Osteoblast (primary cell): ENCODE measurements at regions not wholly inside any gene's neighbourhood (a gene's known extent, or its start where the extent isn't known, plus 50 kb on each side); places are given as distances from the start of the nearest gene placed in this dataset.

ENCODE experiments used
- DNase-seq: peaks from one replicate; pipeline ENCODE4 v3.0.0; 2011; ENCODE audit warnings: low spot score, mixed read lengths; ENCODE audit not compliant: insufficient read length; ENCODE audit errors: missing footprints
- H2AFZ ChIP-seq: 2 replicates; pipeline ENCODE4 v1.6.0; 2011; ENCODE audit warnings: mild to moderate bottlenecking, low read length
- H3K27ac ChIP-seq: 2 replicates; pipeline ENCODE4 v1.5.1; 2011; ENCODE audit warnings: mild to moderate bottlenecking, low read depth, low read length, moderate library complexity
- H3K27me3 ChIP-seq: 2 replicates; pipeline ENCODE4 v1.6.0; 2012; ENCODE audit warnings: mild to moderate bottlenecking, control low read depth, inconsistent platforms, low read length, moderate library complexity; ENCODE audit not compliant: insufficient read depth
- H3K36me3 ChIP-seq: 2 replicates; pipeline ENCODE4 v1.5.1; 2011; ENCODE audit warnings: mild to moderate bottlenecking, low read length, control low read depth, moderate library complexity; ENCODE audit not compliant: insufficient read depth
- H3K4me1 ChIP-seq: 2 replicates; pipeline ENCODE4 v1.5.1; 2011; ENCODE audit warnings: mild to moderate bottlenecking, low read length, control low read depth, moderate library complexity; ENCODE audit not compliant: insufficient read depth
- H3K4me2 ChIP-seq: 2 replicates; pipeline ENCODE4 v1.6.0; 2011; ENCODE audit warnings: mild to moderate bottlenecking, low read length; ENCODE audit not compliant: insufficient read depth
- H3K4me3 ChIP-seq: fragments of 200-600 bp; sonication (generic); 3 replicates; pipeline ENCODE4 v1.5.1; 2012; ENCODE audit warnings: mild to moderate bottlenecking, low read length, inconsistent platforms; ENCODE audit not compliant: insufficient read depth
- H3K79me2 ChIP-seq: 2 replicates; pipeline ENCODE4 v1.6.0; 2012; ENCODE audit warnings: mild to moderate bottlenecking, low read length, control low read depth, inconsistent platforms; ENCODE audit not compliant: insufficient read depth
- H3K9me3 ChIP-seq: 2 replicates; pipeline ENCODE4 v1.5.1; 2011; ENCODE audit warnings: low read depth, low read length, control low read depth
- H4K20me1 ChIP-seq: 2 replicates; pipeline ENCODE4 v1.6.0; 2012; ENCODE audit warnings: mild to moderate bottlenecking, low read length, control low read depth; ENCODE audit not compliant: insufficient read depth
- TF ChIP-seq, protein P1 (sequence below): IDR thresholded peaks from 2 replicates; pipeline ENCODE4 v1.5.1; 2011; ENCODE audit warnings: mild to moderate bottlenecking, low read depth, low read length, moderate library complexity; ENCODE audit errors: extremely low read depth

DNA sequence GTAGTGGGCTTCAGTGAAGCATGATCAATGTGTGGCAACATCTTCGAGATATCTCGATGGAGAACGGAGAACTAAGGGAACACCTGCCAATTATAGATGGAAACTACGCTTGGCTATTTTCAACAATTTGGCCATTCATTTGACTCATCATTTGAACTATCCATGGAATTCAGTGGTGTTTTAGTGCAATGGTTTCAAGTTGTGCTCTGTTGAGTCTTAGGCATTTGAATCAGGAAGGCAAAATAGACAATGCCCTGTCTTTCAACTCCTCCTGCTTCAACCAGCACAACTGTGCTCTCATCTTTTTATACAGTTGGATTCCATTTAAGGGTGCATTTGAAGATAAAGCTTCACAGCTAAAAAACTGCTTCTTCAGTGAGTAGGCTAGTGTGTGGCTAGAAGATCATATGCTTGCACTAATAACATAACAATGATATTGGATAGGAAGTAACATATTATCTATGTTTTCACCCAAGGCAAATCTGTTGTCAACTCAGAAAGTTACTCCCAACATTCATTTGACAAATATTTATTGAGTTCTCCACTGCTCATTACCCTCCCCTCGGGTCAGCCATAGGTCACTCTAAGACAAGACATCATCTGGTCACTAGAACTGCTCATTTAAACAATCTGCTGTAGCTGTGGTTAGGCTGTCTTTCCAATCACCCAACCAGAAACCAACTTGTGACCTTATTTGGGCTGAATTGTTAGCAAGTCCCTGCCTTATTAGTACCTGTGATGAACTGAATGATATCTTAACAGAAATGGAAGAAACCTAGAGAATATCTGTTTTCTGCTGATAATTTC, 314.1 kb upstream of the SP4 start:
- H3K27ac ChIP-seq = no peak overlapping the region
- no peak overlapping the region for H2AFZ ChIP-seq
- H3K4me1 ChIP-seq = no peaks in the 10 kb centered on the region
- no peaks in the 10 kb centered on the region for H3K27me3 ChIP-seq
- H3K4me3 ChIP-seq = no peak overlapping the region
- DNase-seq = no peak
- H3K79me2 ChIP-seq = no peaks in the 10 kb centered on the region
- H3K9me3 ChIP-seq = no peaks in the 10 kb centered on the region
- H3K4me2 ChIP-seq = no peak overlapping the region
- no peaks in the 10 kb centered on the region for H4K20me1 ChIP-seq
- no peaks in the 10 kb centered on the region for H3K36me3 ChIP-seq
- TF ChIP-seq, protein P1, sequence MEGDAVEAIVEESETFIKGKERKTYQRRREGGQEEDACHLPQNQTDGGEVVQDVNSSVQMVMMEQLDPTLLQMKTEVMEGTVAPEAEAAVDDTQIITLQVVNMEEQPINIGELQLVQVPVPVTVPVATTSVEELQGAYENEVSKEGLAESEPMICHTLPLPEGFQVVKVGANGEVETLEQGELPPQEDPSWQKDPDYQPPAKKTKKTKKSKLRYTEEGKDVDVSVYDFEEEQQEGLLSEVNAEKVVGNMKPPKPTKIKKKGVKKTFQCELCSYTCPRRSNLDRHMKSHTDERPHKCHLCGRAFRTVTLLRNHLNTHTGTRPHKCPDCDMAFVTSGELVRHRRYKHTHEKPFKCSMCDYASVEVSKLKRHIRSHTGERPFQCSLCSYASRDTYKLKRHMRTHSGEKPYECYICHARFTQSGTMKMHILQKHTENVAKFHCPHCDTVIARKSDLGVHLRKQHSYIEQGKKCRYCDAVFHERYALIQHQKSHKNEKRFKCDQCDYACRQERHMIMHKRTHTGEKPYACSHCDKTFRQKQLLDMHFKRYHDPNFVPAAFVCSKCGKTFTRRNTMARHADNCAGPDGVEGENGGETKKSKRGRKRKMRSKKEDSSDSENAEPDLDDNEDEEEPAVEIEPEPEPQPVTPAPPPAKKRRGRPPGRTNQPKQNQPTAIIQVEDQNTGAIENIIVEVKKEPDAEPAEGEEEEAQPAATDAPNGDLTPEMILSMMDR = no peak

DNA sequence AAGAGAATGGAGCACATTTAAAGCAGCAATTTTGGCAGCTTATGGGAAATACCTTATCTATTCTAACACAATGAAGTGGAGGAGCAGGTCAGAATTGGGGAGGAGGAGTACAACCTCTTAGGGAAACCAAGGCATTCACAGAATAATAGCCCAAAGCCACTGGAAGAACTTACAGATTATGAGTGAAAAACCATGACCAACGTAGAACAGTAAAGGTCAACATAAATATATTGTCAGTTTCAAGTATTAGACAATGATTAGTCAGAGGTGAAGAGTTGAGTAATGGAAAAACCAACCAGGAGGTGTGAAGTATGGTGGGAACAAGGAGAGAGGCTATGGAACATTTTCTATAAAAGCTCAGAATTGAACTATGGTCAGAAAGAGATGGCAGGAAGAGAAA, 304.3 kb upstream of the SP4 start:
- H3K27ac ChIP-seq = no peak overlapping the region
- H3K79me2 ChIP-seq = no peaks in the 10 kb centered on the region
- no peak overlapping the region for H3K4me3 ChIP-seq
- H3K4me1 ChIP-seq = no peaks in the 10 kb centered on the region
- no peaks in the 10 kb centered on the region for H3K27me3 ChIP-seq
- no peak overlapping the region for H3K4me2 ChIP-seq
- TF ChIP-seq, protein P1 = no peak
- H3K9me3 ChIP-seq = no peaks in the 10 kb centered on the region
- H3K36me3 ChIP-seq = no peaks in the 10 kb centered on the region
- H2AFZ ChIP-seq = no peak overlapping the region
- DNase-seq = no peak
- H4K20me1 ChIP-seq = no peaks in the 10 kb centered on the region

DNA sequence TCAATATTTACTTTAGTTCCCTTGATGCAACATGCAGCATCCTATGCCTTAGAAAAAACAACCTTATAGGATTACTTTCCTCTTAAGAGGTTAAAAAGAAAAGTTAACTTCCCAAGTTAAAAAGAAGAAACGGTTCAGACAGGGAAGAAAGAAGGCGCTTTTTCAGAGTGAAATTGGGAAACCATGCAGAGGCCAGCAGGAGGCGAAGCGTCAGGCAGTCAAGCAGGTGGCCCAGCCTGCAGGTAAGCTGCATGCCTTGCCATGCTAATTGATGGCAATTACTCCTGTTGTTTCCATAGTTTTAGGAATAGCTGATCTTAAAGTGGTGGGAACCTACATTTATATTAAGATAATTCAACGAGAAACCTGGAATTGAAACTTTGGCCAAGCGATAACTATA, 302.6 kb upstream of the SP4 start:
- Histone ChIP-seq H3K36me3 (no peaks in the 10 kb centered on the region), H3K27me3 (no peaks in the 10 kb centered on the region), H3K79me2 (no peaks in the 10 kb centered on the region), H3K27ac (no peak overlapping the region), H2AFZ (no peak overlapping the region), H4K20me1 (no peaks in the 10 kb centered on the region), H3K9me3 (no peaks in the 10 kb centered on the region), H3K4me3 (no peak overlapping the region), H3K4me2 (no peak overlapping the region), H3K4me1 (no peaks in the 10 kb centered on the region)
- TF ChIP-seq, protein P1 = no peak
- DNase-seq = no peak

DNA sequence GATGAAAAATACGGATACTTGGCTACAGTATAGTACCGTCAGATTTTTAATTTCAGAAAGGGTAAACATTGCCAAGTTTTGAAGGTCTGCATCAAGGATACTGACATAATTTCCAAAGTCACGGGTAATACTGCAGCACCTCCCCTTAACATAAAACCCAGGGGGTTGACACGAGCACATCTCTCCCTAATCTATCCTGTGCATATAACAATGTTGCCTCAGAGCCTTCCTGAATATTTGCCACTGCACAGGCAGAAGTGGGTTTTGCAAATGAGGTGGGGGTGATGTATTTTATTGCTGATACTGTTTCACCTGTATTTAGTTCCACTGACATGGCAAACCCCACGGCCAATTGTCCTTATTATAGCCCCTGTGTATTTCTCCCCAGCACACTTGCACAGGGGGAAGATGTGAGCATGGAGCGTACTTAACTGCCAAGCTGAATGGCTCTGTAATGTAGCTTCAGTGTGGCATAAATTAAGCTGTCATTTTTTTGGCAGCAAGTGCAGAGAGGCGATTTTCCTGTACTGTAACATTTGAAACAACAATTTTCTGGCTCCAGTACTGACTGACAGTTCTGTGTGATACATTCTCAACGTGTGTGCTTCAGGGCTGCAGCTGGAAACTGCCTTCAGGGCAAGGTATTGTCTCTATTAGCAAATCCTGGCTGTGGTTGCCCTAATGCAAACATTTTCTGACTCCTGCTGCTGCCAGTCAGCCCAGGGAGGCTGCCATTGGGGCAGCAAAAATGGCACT, 299.6 kb upstream of the SP4 start:
- TF ChIP-seq, protein P1 = no peak
- no peaks in the 10 kb centered on the region for H3K27me3 ChIP-seq
- no peak overlapping the region for H3K4me2 ChIP-seq
- no peaks in the 10 kb centered on the region for H3K4me1 ChIP-seq
- no peak for DNase-seq
- H4K20me1 ChIP-seq = no peaks in the 10 kb centered on the region
- no peak overlapping the region for H2AFZ ChIP-seq
- no peaks in the 10 kb centered on the region for H3K36me3 ChIP-seq
- H3K27ac ChIP-seq = no peak overlapping the region
- no peak overlapping the region for H3K4me3 ChIP-seq
- H3K79me2 ChIP-seq = no peaks in the 10 kb centered on the region
- H3K9me3 ChIP-seq = peaks cover 6% of the 10 kb centered on the region
